Kidney (tissue), 13 donors: ENCODE measurements at regions not wholly inside any gene's neighbourhood (a gene's known extent, or its start where the extent isn't known, plus 50 kb on each side); places are given as distances from the start of the nearest gene placed in this dataset.

ENCODE experiments used
- DNase-seq, 5 donors: peaks; one replicate each; pipeline ENCODE4 v3.0.0-alpha.2; 2013 to 2020
- FAIRE-seq: peaks from 2 replicates; lab custom pipeline; 2012; peaks lifted over from hg19 to GRCh38; lab: Jason Lieb, UNC
- H3K27ac ChIP-seq, 2 donors: one replicate each; pipeline ENCODE4 v1.7.0; 2013; ENCODE audit warnings: low read depth in 2 of 2, low read length in 2 of 2, inconsistent platforms in 1 of 2
- H3K27me3 ChIP-seq: one replicate; pipeline ENCODE4 v1.7.1; 2013; ENCODE audit warnings: low read length, inconsistent platforms; ENCODE audit not compliant: control insufficient read depth, insufficient read depth
- H3K36me3 ChIP-seq, 3 donors: one replicate each; pipeline versions ENCODE4 v1.7.0 to v1.7.1; 2013; ENCODE audit warnings: low read length in 3 of 3, control low read depth in 1 of 3, inconsistent platforms in 1 of 3; ENCODE audit not compliant: insufficient read depth in 3 of 3, control insufficient read depth in 2 of 3
- H3K4me1 ChIP-seq, 3 donors: one replicate each; pipeline versions ENCODE4 v1.7.0 to v1.7.1; 2013; ENCODE audit warnings: low read length in 3 of 3, inconsistent platforms in 1 of 3, low read depth in 1 of 3; ENCODE audit not compliant: control insufficient read depth in 2 of 3, insufficient read depth in 2 of 3
- H3K4me3 ChIP-seq, 3 donors: one replicate each; pipeline versions ENCODE4 v1.7.0 to v1.8.1; 2013; ENCODE audit warnings: low read length in 3 of 3, control low read depth in 1 of 3, inconsistent platforms in 1 of 3
- H3K9ac ChIP-seq, 3 donors: one replicate each; pipeline versions ENCODE4 v1.7.0 to v1.7.1; 2013; ENCODE audit warnings: low read length in 3 of 3, control low read depth in 1 of 3, inconsistent platforms in 1 of 3
- H3K9me3 ChIP-seq, 3 donors: one replicate each; pipeline versions ENCODE4 v1.7.0 to v1.7.1; 2013; ENCODE audit warnings: low read length in 3 of 3, control low read depth in 1 of 3, inconsistent platforms in 1 of 3; ENCODE audit not compliant: control insufficient read depth in 2 of 3, insufficient read depth in 1 of 3
- CTCF ChIP-seq: IDR thresholded peaks from 3 replicates; pipeline ENCODE4 v1.5.1; 2012; ENCODE audit warnings: mild to moderate bottlenecking, moderate library complexity, borderline replicate concordance; ENCODE audit not compliant: insufficient read depth; ENCODE audit errors: extremely low read depth
- intact Hi-C: fragments of 100-400 bp; cut with DNase I; formaldehyde crosslinking; loops from one replicate; pipeline ENCODE4 v1.11.1; 2022
- donor health status: control.
- donor health status: control.
- donor health status: control.
- donor health status: control.
- donor health status: control.
- donor health status: DM: yes; HTN: yes; CAD: no.
- donor health status: Normal renal cell carcinoma (clear cell type).

GRCh38 chr2:187976259-187976985, 315.3 kb upstream of the GULP1 start:
- no peak overlapping the region for H3K9ac ChIP-seq
- H3K36me3 ChIP-seq: no peaks in the 10 kb centered on the region
- no peaks in the 10 kb centered on the region for H3K27me3 ChIP-seq
- H3K27ac ChIP-seq: no peak overlapping the region
- H3K4me1 ChIP-seq: no peaks in the 10 kb centered on the region
- no peak for DNase-seq
- no peak overlapping the region for H3K4me3 ChIP-seq
- intact Hi-C loops: no loop called here
- FAIRE-seq: no peak
- no peaks in the 10 kb centered on the region for H3K9me3 ChIP-seq
- TF ChIP-seq CTCF: no peak

GRCh38 chr2:187976986-187977333, 314.7 kb upstream of the GULP1 start:
- Histone ChIP-seq H3K9me3 (no peaks in the 10 kb centered on the region), H3K27me3 (no peaks in the 10 kb centered on the region), H3K4me3 (no peak overlapping the region), H3K27ac (no peak overlapping the region), H3K9ac (no peak overlapping the region), H3K36me3 (no peaks in the 10 kb centered on the region), H3K4me1 (no peaks in the 10 kb centered on the region)
- no peak for DNase-seq
- intact Hi-C loops: no loop called here
- no peak for TF ChIP-seq CTCF
- no peak for FAIRE-seq

- Histone ChIP-seq H3K9me3 (no peaks in the 10 kb centered on the region), H3K27ac (no peak overlapping the region), H3K36me3 (no peaks in the 10 kb centered on the region), H3K4me1 (peaks cover 0 to under 1% (median 0%) of the 10 kb centered on the region in 3 donors), H3K4me3 (no peak overlapping the region), H3K27me3 (no peaks in the 10 kb centered on the region), H3K9ac (no peak overlapping the region)
- no peak for DNase-seq
- FAIRE-seq: no peak
- intact Hi-C loops: no loop called here
- TF ChIP-seq CTCF: no peak
Observed at GRCh38 chr2:187978356-187978755, 313.3 kb upstream of the GULP1 start.

GRCh38 chr2:187982668-187983067, 309.0 kb upstream of the GULP1 start:
- intact Hi-C loops: no loop called here
- Histone ChIP-seq H3K36me3 (no peaks in the 10 kb centered on the region), H3K9ac (no peak overlapping the region), H3K27me3 (no peaks in the 10 kb centered on the region), H3K4me1 (peaks cover 0 to 4% (median 0%) of the 10 kb centered on the region in 3 donors), H3K27ac (no peak overlapping the region), H3K4me3 (no peak overlapping the region), H3K9me3 (no peaks in the 10 kb centered on the region)
- no peak for TF ChIP-seq CTCF
- DNase-seq (no peak), FAIRE-seq (no peak)
